Adipocyte (in vitro differentiated cells): ENCODE measurements at regions not wholly inside any gene's neighbourhood (a gene's known extent, or its start where the extent isn't known, plus 50 kb on each side); places are given as distances from the start of the nearest gene placed in this dataset.

ENCODE experiments used
- DNase-seq: peaks from one replicate; pipeline ENCODE4 v3.0.0-alpha.2; 2015; ENCODE audit warnings: low read depth
- H3K27me3 ChIP-seq: replicated peaks from 2 replicates; pipeline ENCODE4 v1.7.0; 2013; ENCODE audit warnings: mild to moderate bottlenecking, low read length, moderate library complexity; ENCODE audit not compliant: control insufficient read depth, insufficient read depth
- H3K36me3 ChIP-seq: 2 replicates; pipeline ENCODE4 v1.7.0; 2013; ENCODE audit warnings: low read length, mild to moderate bottlenecking, moderate library complexity; ENCODE audit not compliant: control insufficient read depth, insufficient read depth, severe bottlenecking
- H3K4me1 ChIP-seq: 2 replicates; pipeline ENCODE4 v1.7.0; 2013; ENCODE audit warnings: mild to moderate bottlenecking, low read length, moderate library complexity; ENCODE audit not compliant: control insufficient read depth, insufficient read depth
- H3K4me3 ChIP-seq: 2 replicates; pipeline ENCODE4 v1.7.0; 2013; ENCODE audit warnings: mild to moderate bottlenecking, low read length, moderate library complexity
- H3K9ac ChIP-seq: 2 replicates; pipeline ENCODE4 v1.7.0; 2013; ENCODE audit warnings: mild to moderate bottlenecking, low read length, moderate library complexity
- H3K9me3 ChIP-seq: 2 replicates; pipeline ENCODE4 v1.7.0; 2013; ENCODE audit warnings: mild to moderate bottlenecking, low read length, moderate library complexity; ENCODE audit not compliant: control insufficient read depth

GRCh38 chr4:38424151-38424871 is 239.7 kb upstream of the KLF3 start:
- Histone ChIP-seq H3K27me3 (no peaks in the 10 kb centered on the region), H3K9ac (no peak overlapping the region), H3K36me3 (no peaks in the 10 kb centered on the region), H3K4me3 (no peak overlapping the region), H3K4me1 (no peaks in the 10 kb centered on the region), H3K9me3 (peaks cover 6% of the 10 kb centered on the region)
- no peak for DNase-seq

- DNase-seq, result no peak
- no peaks in the 10 kb centered on the region for H3K36me3 ChIP-seq
- no peak overlapping the region for H3K9ac ChIP-seq
- no peaks in the 10 kb centered on the region for H3K4me1 ChIP-seq
- peaks cover 4% of the 10 kb centered on the region for H3K9me3 ChIP-seq
- no peak overlapping the region for H3K4me3 ChIP-seq
- H3K27me3 ChIP-seq, result no peaks in the 10 kb centered on the region
Observed at GRCh38 chr4:38426532-38426931, 237.5 kb upstream of the KLF3 start.

- Histone ChIP-seq H3K27me3 (no peaks in the 10 kb centered on the region), H3K4me1 (no peaks in the 10 kb centered on the region), H3K4me3 (no peak overlapping the region), H3K9ac (no peak overlapping the region), H3K36me3 (no peaks in the 10 kb centered on the region), H3K9me3 (peaks cover 15% of the 10 kb centered on the region)
- no peak for DNase-seq
Observed at GRCh38 chr4:38430841-38431240, 233.2 kb upstream of the KLF3 start.

GRCh38 chr4:38442073-38442788 is 221.8 kb upstream of the KLF3 start:
- Histone ChIP-seq H3K27me3 (no peaks in the 10 kb centered on the region), H3K4me1 (no peaks in the 10 kb centered on the region)
- DNase-seq, result no peak

GRCh38 chr4:38449506-38450174 is 214.4 kb upstream of the KLF3 start:
- Histone ChIP-seq H3K9me3 (peaks cover 6% of the 10 kb centered on the region), H3K4me1 (no peaks in the 10 kb centered on the region), H3K36me3 (no peaks in the 10 kb centered on the region), H3K9ac (no peak overlapping the region), H3K27me3 (no peaks in the 10 kb centered on the region), H3K4me3 (no peak overlapping the region)
- DNase-seq, result peak; percentile 59

More at GRCh38 chr4:38442073-38442788, 221.8 kb upstream of the KLF3 start:
- H3K36me3 ChIP-seq, result no peaks in the 10 kb centered on the region
- H3K4me3 ChIP-seq, result no peak overlapping the region
- no peak overlapping the region for H3K9ac ChIP-seq
- H3K9me3 ChIP-seq, result peaks cover 24% of the 10 kb centered on the region

GRCh38 chr4:38452009-38452408 is 212.0 kb upstream of the KLF3 start:
- Histone ChIP-seq H3K4me3 (no peak overlapping the region), H3K9me3 (peaks cover 6% of the 10 kb centered on the region), H3K27me3 (no peaks in the 10 kb centered on the region), H3K36me3 (no peaks in the 10 kb centered on the region), H3K4me1 (peaks cover 4% of the 10 kb centered on the region), H3K9ac (no peak overlapping the region)
- DNase-seq, result no peak

GRCh38 chr4:38452542-38452941 is 211.5 kb upstream of the KLF3 start:
- Histone ChIP-seq H3K9ac (no peak overlapping the region), H3K9me3 (peaks cover 6% of the 10 kb centered on the region)

GRCh38 chr4:38453253-38453881 is 210.6 kb upstream of the KLF3 start:
- peaks cover 4% of the 10 kb centered on the region for H3K4me1 ChIP-seq
- no peaks in the 10 kb centered on the region for H3K36me3 ChIP-seq
- no peak overlapping the region for H3K9ac ChIP-seq
- no peak overlapping the region for H3K4me3 ChIP-seq
- H3K27me3 ChIP-seq, result no peaks in the 10 kb centered on the region
- H3K9me3 ChIP-seq, result peaks cover 6% of the 10 kb centered on the region
- no peak for DNase-seq

More at GRCh38 chr4:38452542-38452941, 211.5 kb upstream of the KLF3 start:
- H3K4me3 ChIP-seq, result no peak overlapping the region
- peaks cover 4% of the 10 kb centered on the region for H3K4me1 ChIP-seq
- DNase-seq, result no peak
- H3K36me3 ChIP-seq, result no peaks in the 10 kb centered on the region
- H3K27me3 ChIP-seq, result no peaks in the 10 kb centered on the region

GRCh38 chr4:38454284-38454683 is 209.7 kb upstream of the KLF3 start:
- Histone ChIP-seq H3K9me3 (peaks cover 6% of the 10 kb centered on the region), H3K9ac (no peak overlapping the region), H3K4me3 (no peak overlapping the region), H3K36me3 (no peaks in the 10 kb centered on the region), H3K4me1 (peaks cover 4% of the 10 kb centered on the region), H3K27me3 (no peaks in the 10 kb centered on the region)
- DNase-seq, result no peak

- no peaks in the 10 kb centered on the region for H3K27me3 ChIP-seq
- H3K36me3 ChIP-seq, result no peaks in the 10 kb centered on the region
- H3K9ac ChIP-seq, result no peak overlapping the region
- peaks cover 6% of the 10 kb centered on the region for H3K9me3 ChIP-seq
- peak; percentile 3 for DNase-seq
- H3K4me1 ChIP-seq, result peaks cover 4% of the 10 kb centered on the region
- no peak overlapping the region for H3K4me3 ChIP-seq
Observed at GRCh38 chr4:38455092-38455862, 208.7 kb upstream of the KLF3 start.
